ENCODE measurements at regions not wholly inside any gene's neighbourhood (a gene's known extent, or its start where the extent isn't known, plus 50 kb on each side); places are given as distances from the start of the nearest gene placed in this dataset.

DNA sequence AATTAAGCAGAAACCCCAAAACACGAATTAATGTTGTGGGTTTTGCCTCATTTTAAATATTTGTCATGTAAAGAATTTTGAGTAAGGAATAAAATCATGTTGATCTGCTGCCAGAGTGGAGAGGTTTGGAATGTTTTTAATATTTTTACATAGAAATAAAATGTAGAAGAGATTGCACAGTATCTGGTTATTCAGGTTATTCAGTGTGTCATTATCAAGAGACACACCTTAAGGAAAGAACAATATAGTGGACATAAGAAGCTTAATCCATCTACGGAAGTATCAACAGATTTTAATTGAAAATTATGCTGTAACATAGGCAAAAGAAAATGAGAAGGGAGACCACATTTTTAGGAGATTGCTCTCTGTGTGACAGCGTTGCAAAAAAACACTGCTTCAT, 410.4 kb downstream of the MED10 start:
- H3K27ac ChIP-seq: no peak overlapping the region
- no peak overlapping the region for H3K27ac Mint-ChIP-seq
- no peaks in the 10 kb centered on the region for H3F3A ChIP-seq (ENCODE audit: low read depth)
- no peaks in the 10 kb centered on the region for H3K79me2 ChIP-seq (ENCODE audit: low read depth)
- H3K27me3 ChIP-seq: no peaks in the 10 kb centered on the region
- peaks cover 2% of the 10 kb centered on the region for H3K27me3 Mint-ChIP-seq (ENCODE audit: insufficient read depth, low read depth)
- H4K20me1 ChIP-seq (ENCODE audit: low read depth): no peaks in the 10 kb centered on the region
- H3K4me3 ChIP-seq: no peak overlapping the region
- H3K4me1 ChIP-seq: no peaks in the 10 kb centered on the region
- no peak overlapping the region for H3K4me2 ChIP-seq
- H3K4me3 Mint-ChIP-seq: no peak overlapping the region
- no peak for DNase-seq (ENCODE audit: low spot score)
- TF ChIP-seq EZH2phosphoT487 (IDR thresholded peaks at IDR 0.05): no peak
- no peak for TF ChIP-seq EZH2 (IDR thresholded peaks at IDR 0.05)
- TF ChIP-seq, protein P1, sequence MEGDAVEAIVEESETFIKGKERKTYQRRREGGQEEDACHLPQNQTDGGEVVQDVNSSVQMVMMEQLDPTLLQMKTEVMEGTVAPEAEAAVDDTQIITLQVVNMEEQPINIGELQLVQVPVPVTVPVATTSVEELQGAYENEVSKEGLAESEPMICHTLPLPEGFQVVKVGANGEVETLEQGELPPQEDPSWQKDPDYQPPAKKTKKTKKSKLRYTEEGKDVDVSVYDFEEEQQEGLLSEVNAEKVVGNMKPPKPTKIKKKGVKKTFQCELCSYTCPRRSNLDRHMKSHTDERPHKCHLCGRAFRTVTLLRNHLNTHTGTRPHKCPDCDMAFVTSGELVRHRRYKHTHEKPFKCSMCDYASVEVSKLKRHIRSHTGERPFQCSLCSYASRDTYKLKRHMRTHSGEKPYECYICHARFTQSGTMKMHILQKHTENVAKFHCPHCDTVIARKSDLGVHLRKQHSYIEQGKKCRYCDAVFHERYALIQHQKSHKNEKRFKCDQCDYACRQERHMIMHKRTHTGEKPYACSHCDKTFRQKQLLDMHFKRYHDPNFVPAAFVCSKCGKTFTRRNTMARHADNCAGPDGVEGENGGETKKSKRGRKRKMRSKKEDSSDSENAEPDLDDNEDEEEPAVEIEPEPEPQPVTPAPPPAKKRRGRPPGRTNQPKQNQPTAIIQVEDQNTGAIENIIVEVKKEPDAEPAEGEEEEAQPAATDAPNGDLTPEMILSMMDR (IDR thresholded peaks at IDR 0.05): no peak
- peaks cover 11% of the 10 kb centered on the region for H3K9me3 Mint-ChIP-seq
- H3K36me3 ChIP-seq: no peaks in the 10 kb centered on the region
- H3K4me1 Mint-ChIP-seq: peaks cover 3% of the 10 kb centered on the region
- H2AFZ ChIP-seq (replicated peaks): no peak overlapping the region
- H3K9me3 ChIP-seq (ENCODE audit: low read depth): no peaks in the 10 kb centered on the region
- H3K36me3 Mint-ChIP-seq: no peaks in the 10 kb centered on the region
- H3K9ac ChIP-seq: no peak overlapping the region

DNA sequence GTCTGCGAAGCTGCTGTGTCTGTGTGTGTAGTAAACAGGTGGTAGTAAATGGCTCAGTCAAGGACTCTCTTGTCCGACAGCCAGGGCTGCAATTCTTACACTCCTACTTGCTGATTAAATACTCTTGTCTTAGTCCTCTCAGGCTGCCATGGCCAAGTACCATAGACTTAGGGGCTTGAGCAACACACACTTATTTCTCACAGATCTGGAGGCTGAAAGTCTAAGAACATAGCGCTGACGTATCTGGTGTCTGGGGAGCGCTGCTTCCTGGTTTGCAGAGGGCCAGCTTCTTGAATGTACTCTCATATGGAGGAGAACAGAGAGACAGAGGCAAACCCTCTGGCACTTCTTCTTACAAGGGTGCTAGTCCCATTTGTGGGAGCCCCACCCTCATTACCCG, 411.0 kb downstream of the MED10 start:
- Mint-ChIP-seq H3K4me3 (no peak overlapping the region), H3K4me1 (peaks cover 3% of the 10 kb centered on the region), H3K27me3 (ENCODE audit: insufficient read depth, low read depth) (peaks cover 6% of the 10 kb centered on the region), H3K36me3 (no peaks in the 10 kb centered on the region), H3K27ac (no peak overlapping the region), H3K9me3 (peaks cover 11% of the 10 kb centered on the region)
- Histone ChIP-seq H3F3A (ENCODE audit: low read depth) (no peaks in the 10 kb centered on the region), H3K9ac (no peak overlapping the region), H3K36me3 (no peaks in the 10 kb centered on the region), H3K27ac (no peak overlapping the region), H3K9me3 (ENCODE audit: low read depth) (no peaks in the 10 kb centered on the region), H4K20me1 (ENCODE audit: low read depth) (no peaks in the 10 kb centered on the region), H3K27me3 (no peaks in the 10 kb centered on the region), H2AFZ (replicated peaks) (no peak overlapping the region), H3K4me3 (no peak overlapping the region), H3K4me2 (no peak overlapping the region), H3K4me1 (no peaks in the 10 kb centered on the region), H3K79me2 (ENCODE audit: low read depth) (no peaks in the 10 kb centered on the region)
- DNase-seq (ENCODE audit: low spot score): no peak
- TF ChIP-seq EZH2 (IDR thresholded peaks at IDR 0.05): no peak

DNA sequence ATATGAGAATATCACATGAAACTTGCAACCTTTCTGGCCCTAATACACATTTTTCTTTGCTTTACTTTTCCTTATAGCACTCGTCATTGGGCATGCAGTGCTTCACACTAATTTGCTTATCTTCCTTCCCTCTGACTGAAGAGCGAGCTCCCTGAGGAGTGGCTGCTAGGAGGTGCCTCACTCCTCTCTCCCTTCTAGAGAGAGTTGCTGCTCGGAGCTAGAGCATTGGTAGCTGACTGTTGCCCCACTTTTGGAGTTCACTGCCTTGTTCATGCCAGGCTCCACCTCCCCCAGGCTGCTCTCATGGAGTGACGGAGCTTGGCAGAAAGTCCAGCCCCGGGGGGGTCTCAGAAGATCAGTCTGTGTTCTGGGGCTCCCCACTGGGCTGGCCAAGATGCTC, 413.2 kb downstream of the MED10 start:
- Mint-ChIP-seq H3K4me1 (no peaks in the 10 kb centered on the region), H3K27me3 (ENCODE audit: insufficient read depth, low read depth) (peaks cover 4% of the 10 kb centered on the region), H3K4me3 (no peak overlapping the region), H3K36me3 (no peaks in the 10 kb centered on the region), H3K9me3 (peaks cover 11% of the 10 kb centered on the region), H3K27ac (no peak overlapping the region)
- Histone ChIP-seq H2AFZ (replicated peaks) (no peak overlapping the region), H3K36me3 (no peaks in the 10 kb centered on the region), H3F3A (ENCODE audit: low read depth) (no peaks in the 10 kb centered on the region), H3K79me2 (ENCODE audit: low read depth) (no peaks in the 10 kb centered on the region), H3K27ac (no peak overlapping the region), H3K9ac (no peak overlapping the region), H3K4me2 (no peak overlapping the region), H3K27me3 (no peaks in the 10 kb centered on the region), H4K20me1 (ENCODE audit: low read depth) (no peaks in the 10 kb centered on the region), H3K9me3 (ENCODE audit: low read depth) (no peaks in the 10 kb centered on the region), H3K4me3 (no peak overlapping the region), H3K4me1 (no peaks in the 10 kb centered on the region)
- no peak for DNase-seq (ENCODE audit: low spot score)
- TF ChIP-seq, protein P1 (IDR thresholded peaks at IDR 0.05): no peak

DNA sequence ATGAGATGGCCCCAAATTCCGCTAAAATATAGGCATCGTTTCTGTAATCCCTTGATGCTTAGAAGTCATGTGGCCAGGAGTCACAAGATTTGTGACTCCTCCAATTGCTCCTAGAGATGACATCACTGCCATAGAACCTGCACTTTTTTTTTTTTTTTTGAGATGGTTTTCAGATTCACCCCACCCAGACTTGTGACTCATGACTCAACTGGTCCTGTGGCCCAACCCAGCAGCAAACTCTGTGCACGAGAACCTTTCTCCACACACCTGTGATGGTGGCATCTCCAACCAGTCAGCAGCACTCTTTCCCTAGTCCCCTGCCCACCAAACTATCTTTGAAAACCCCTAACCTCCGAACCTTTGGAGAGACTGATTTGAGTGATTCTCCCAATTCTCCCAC, 414.0 kb downstream of the MED10 start:
- Histone ChIP-seq H3K79me2 (ENCODE audit: low read depth) (no peaks in the 10 kb centered on the region), H2AFZ (replicated peaks) (no peak overlapping the region), H3K9ac (no peak overlapping the region), H3K4me1 (no peaks in the 10 kb centered on the region), H3K4me2 (no peak overlapping the region), H3K4me3 (no peak overlapping the region), H3K27ac (no peak overlapping the region), H3K27me3 (no peaks in the 10 kb centered on the region), H3F3A (ENCODE audit: low read depth) (no peaks in the 10 kb centered on the region), H3K9me3 (ENCODE audit: low read depth) (no peaks in the 10 kb centered on the region), H3K36me3 (no peaks in the 10 kb centered on the region), H4K20me1 (ENCODE audit: low read depth) (no peaks in the 10 kb centered on the region)
- Mint-ChIP-seq H3K36me3 (no peaks in the 10 kb centered on the region), H3K9me3 (peaks cover 11% of the 10 kb centered on the region), H3K4me1 (no peaks in the 10 kb centered on the region), H3K27ac (no peak overlapping the region), H3K4me3 (no peak overlapping the region), H3K27me3 (ENCODE audit: insufficient read depth, low read depth) (peaks cover 4% of the 10 kb centered on the region)
- no peak for DNase-seq (ENCODE audit: low spot score)
- TF ChIP-seq, protein P1 (IDR thresholded peaks at IDR 0.05): no peak
- TF ChIP-seq EZH2phosphoT487 (IDR thresholded peaks at IDR 0.05) (no peak), EZH2 (IDR thresholded peaks at IDR 0.05) (no peak)

Measured in neural progenitor cell (in vitro differentiated cells).